HG03039 (cell line): ENCODE measurements at regions not wholly inside any gene's neighbourhood (a gene's known extent, or its start where the extent isn't known, plus 50 kb on each side); places are given as distances from the start of the nearest gene placed in this dataset.

Experiments used
- ATAC-seq: cut with Tn5 transposase; IDR thresholded peaks from one replicate; pipeline ENCODE4 v1.9.1; 2021; ENCODE audit warnings: mild to moderate bottlenecking, moderate library complexity; ENCODE audit not compliant: unreplicated experiment

- ATAC-seq, result no peak
These were observed 1511.0 kb downstream of the ARAP2 start for GRCh38 chr4:34733185-34733941.

- ATAC-seq, result no peak
These were observed 1477.4 kb downstream of the ARAP2 start for GRCh38 chr4:34766935-34767334.

GRCh38 chr4:34767407-34767806 is 1476.9 kb downstream of the ARAP2 start:
- no peak for ATAC-seq

- no peak for ATAC-seq
These were observed 1472.7 kb downstream of the ARAP2 start for GRCh38 chr4:34771632-34772031.

- no peak for ATAC-seq
These were observed 1454.2 kb downstream of the ARAP2 start for GRCh38 chr4:34790131-34790530.

GRCh38 chr4:34791209-34791608 is 1453.1 kb downstream of the ARAP2 start:
- ATAC-seq, result no peak

- ATAC-seq, result no peak
These were observed 1443.4 kb downstream of the ARAP2 start for GRCh38 chr4:34800953-34801352.

- ATAC-seq, result no peak
These were observed 1430.0 kb downstream of the ARAP2 start for GRCh38 chr4:34814266-34814665.

- no peak for ATAC-seq
These were observed 1419.8 kb downstream of the ARAP2 start for GRCh38 chr4:34824515-34824914.

GRCh38 chr4:34826660-34827059 is 1417.7 kb downstream of the ARAP2 start:
- no peak for ATAC-seq

GRCh38 chr4:34845926-34846325 is 1398.4 kb downstream of the ARAP2 start:
- no peak for ATAC-seq

- ATAC-seq, result no peak
These were observed 1393.9 kb downstream of the ARAP2 start for GRCh38 chr4:34850421-34850820.

- no peak for ATAC-seq
These were observed 1393.3 kb downstream of the ARAP2 start for GRCh38 chr4:34850968-34851367.

- ATAC-seq, result no peak
These were observed 1392.9 kb downstream of the ARAP2 start for GRCh38 chr4:34851411-34851810.

- ATAC-seq, result no peak
These were observed 1389.9 kb downstream of the ARAP2 start for GRCh38 chr4:34854451-34854850.

- ATAC-seq, result no peak
These were observed 1382.6 kb downstream of the ARAP2 start for GRCh38 chr4:34861666-34862065.

GRCh38 chr4:34878961-34879360 is 1365.4 kb downstream of the ARAP2 start:
- no peak for ATAC-seq

- no peak for ATAC-seq
These were observed 1364.1 kb downstream of the ARAP2 start for GRCh38 chr4:34880246-34880645.

GRCh38 chr4:34891892-34892291 is 1352.4 kb downstream of the ARAP2 start:
- ATAC-seq, result no peak

GRCh38 chr4:34893382-34893781 is 1350.9 kb downstream of the ARAP2 start:
- no peak for ATAC-seq

GRCh38 chr4:34920032-34920431 is 1324.3 kb downstream of the ARAP2 start:
- no peak for ATAC-seq

GRCh38 chr4:34921391-34921790 is 1322.9 kb downstream of the ARAP2 start:
- ATAC-seq, result no peak

- no peak for ATAC-seq
These were observed 1322.0 kb downstream of the ARAP2 start for GRCh38 chr4:34922325-34922724.
